ENCODE measurements at regions not wholly inside any gene's neighbourhood (a gene's known extent, or its start where the extent isn't known, plus 50 kb on each side); places are given as distances from the start of the nearest gene placed in this dataset.

GRCh38 chr5:18526792-18527405 is 892.6 kb downstream of the TAF11L14 start:
- ATAC-seq = peak; percentile 82
- H3K9me3 Mint-ChIP-seq = no peaks in the 10 kb centered on the region
- no peak overlapping the region for H3K4me3 Mint-ChIP-seq

GRCh38 chr5:18533137-18533536 is 898.9 kb downstream of the TAF11L14 start:
- no peaks in the 10 kb centered on the region for H3K27me3 Mint-ChIP-seq (ENCODE audit: insufficient read depth, low read depth, poor library complexity)
- Histone ChIP-seq H3K4me2 (no peak overlapping the region), H2AFZ (no peak overlapping the region), H3K36me3 (ENCODE audit: insufficient read depth) (no peaks in the 10 kb centered on the region), H3K27me3 (ENCODE audit: insufficient read depth) (no peaks in the 10 kb centered on the region), H4K20me1 (replicated peaks; ENCODE audit: insufficient read depth) (no peaks in the 10 kb centered on the region), H3K79me2 (replicated peaks; ENCODE audit: insufficient read depth) (no peaks in the 10 kb centered on the region), H3K27ac (ENCODE audit: low read depth) (no peak overlapping the region), H3K9me2 (ENCODE audit: insufficient read depth) (peaks cover 5% of the 10 kb centered on the region; the same call in 1 of the 2 replicates), H3K4me3 (no peak overlapping the region), H3K4me1 (ENCODE audit: insufficient read depth) (peaks cover 11% of the 10 kb centered on the region), H3F3A (replicated peaks; ENCODE audit: low read depth) (no peaks in the 10 kb centered on the region)
- DNase-seq (ENCODE audit: low spot score) (no peak), ATAC-seq (no peak)
- no peak overlapping the region for H3K4me3 Mint-ChIP-seq
- peaks cover 16% of the 10 kb centered on the region; the same call in 2 of the 3 replicates for H3K9me3 Mint-ChIP-seq
- peaks cover 16% of the 10 kb centered on the region for H3K36me3 Mint-ChIP-seq (ENCODE audit: low read depth)
- no peak overlapping the region for H3K27ac Mint-ChIP-seq
- H3K4me1 Mint-ChIP-seq = peaks cover 15% of the 10 kb centered on the region; the same call in 2 of the 3 replicates
- no peak for TF ChIP-seq CREB1 (CRISPR knock-in tag; IDR thresholded peaks at IDR 0.05; ENCODE audit: low read depth)
- no peak for TF ChIP-seq ZNF462 (CRISPR knock-in tag; IDR thresholded peaks at IDR 0.05)

More at GRCh38 chr5:18526792-18527405, 892.6 kb downstream of the TAF11L14 start:
- Histone ChIP-seq H3K36me3 (ENCODE audit: insufficient read depth) (no peaks in the 10 kb centered on the region), H3K9me2 (ENCODE audit: insufficient read depth) (no peaks in the 10 kb centered on the region), H4K20me1 (replicated peaks; ENCODE audit: insufficient read depth) (no peaks in the 10 kb centered on the region), H3K4me1 (ENCODE audit: insufficient read depth) (no peaks in the 10 kb centered on the region; the same call in 1 of the 2 replicates), H3K27ac (ENCODE audit: low read depth) (no peak overlapping the region), H3K4me2 (no peak overlapping the region), H3K27me3 (ENCODE audit: insufficient read depth) (no peaks in the 10 kb centered on the region), H2AFZ (no peak overlapping the region), H3F3A (replicated peaks; ENCODE audit: low read depth) (no peaks in the 10 kb centered on the region), H3K79me2 (replicated peaks; ENCODE audit: insufficient read depth) (no peaks in the 10 kb centered on the region), H3K4me3 (no peak overlapping the region)
- peak overlapping the region; percentile 33; the same call in 1 of the 2 replicates for H3K27ac Mint-ChIP-seq
- TF ChIP-seq ZNF114 (CRISPR knock-in tag; IDR thresholded peaks at IDR 0.05) = no peak
- TF ChIP-seq CTCF (conservative IDR thresholded peaks at IDR 0.05; ENCODE audit: low read depth in 2 of 2) = peak in 1 of 2 experiments; percentile 34; a peak in 2 of 4 replicates
- no peak for TF ChIP-seq STAT1 (IDR thresholded peaks at IDR 0.05; ENCODE audit: unreplicated experiment)
- TF ChIP-seq ETS1 (IDR thresholded peaks at IDR 0.05) = no peak
- no peak for TF ChIP-seq ZNF331 (CRISPR knock-in tag; IDR thresholded peaks at IDR 0.05; ENCODE audit: low read depth)
- peak; percentile 24 for DNase-seq (ENCODE audit: low spot score)
- H3K36me3 Mint-ChIP-seq (ENCODE audit: low read depth) = no peaks in the 10 kb centered on the region
- H3K4me1 Mint-ChIP-seq = no peaks in the 10 kb centered on the region
- no peaks in the 10 kb centered on the region for H3K27me3 Mint-ChIP-seq (ENCODE audit: insufficient read depth, low read depth, poor library complexity)
